ENCODE measurements at regions not wholly inside any gene's neighbourhood (a gene's known extent, or its start where the extent isn't known, plus 50 kb on each side); places are given as distances from the start of the nearest gene placed in this dataset.

GRCh38 chr16:50879873-50880695, 138.2 kb downstream of the CYLD start:
- TF ChIP-seq, protein P1, sequence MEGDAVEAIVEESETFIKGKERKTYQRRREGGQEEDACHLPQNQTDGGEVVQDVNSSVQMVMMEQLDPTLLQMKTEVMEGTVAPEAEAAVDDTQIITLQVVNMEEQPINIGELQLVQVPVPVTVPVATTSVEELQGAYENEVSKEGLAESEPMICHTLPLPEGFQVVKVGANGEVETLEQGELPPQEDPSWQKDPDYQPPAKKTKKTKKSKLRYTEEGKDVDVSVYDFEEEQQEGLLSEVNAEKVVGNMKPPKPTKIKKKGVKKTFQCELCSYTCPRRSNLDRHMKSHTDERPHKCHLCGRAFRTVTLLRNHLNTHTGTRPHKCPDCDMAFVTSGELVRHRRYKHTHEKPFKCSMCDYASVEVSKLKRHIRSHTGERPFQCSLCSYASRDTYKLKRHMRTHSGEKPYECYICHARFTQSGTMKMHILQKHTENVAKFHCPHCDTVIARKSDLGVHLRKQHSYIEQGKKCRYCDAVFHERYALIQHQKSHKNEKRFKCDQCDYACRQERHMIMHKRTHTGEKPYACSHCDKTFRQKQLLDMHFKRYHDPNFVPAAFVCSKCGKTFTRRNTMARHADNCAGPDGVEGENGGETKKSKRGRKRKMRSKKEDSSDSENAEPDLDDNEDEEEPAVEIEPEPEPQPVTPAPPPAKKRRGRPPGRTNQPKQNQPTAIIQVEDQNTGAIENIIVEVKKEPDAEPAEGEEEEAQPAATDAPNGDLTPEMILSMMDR (IDR thresholded peaks at IDR 0.05; ENCODE audit: borderline replicate concordance, insufficient read depth, low read depth, low read length): no peak
- no peak overlapping the region for H3K4me3 ChIP-seq (ENCODE audit: low read depth, low read length)

GRCh38 chr16:50878966-50879615, 137.2 kb downstream of the CYLD start:
- no peak overlapping the region for H3K4me3 ChIP-seq (ENCODE audit: low read depth, low read length)
- TF ChIP-seq, protein P1 (IDR thresholded peaks at IDR 0.05; ENCODE audit: borderline replicate concordance, insufficient read depth, low read depth, low read length): no peak

GRCh38 chr16:50878536-50878935, 136.7 kb downstream of the CYLD start:
- TF ChIP-seq, protein P1 (IDR thresholded peaks at IDR 0.05; ENCODE audit: borderline replicate concordance, insufficient read depth, low read depth, low read length): no peak
- no peak overlapping the region for H3K4me3 ChIP-seq (ENCODE audit: low read depth, low read length)

DNA sequence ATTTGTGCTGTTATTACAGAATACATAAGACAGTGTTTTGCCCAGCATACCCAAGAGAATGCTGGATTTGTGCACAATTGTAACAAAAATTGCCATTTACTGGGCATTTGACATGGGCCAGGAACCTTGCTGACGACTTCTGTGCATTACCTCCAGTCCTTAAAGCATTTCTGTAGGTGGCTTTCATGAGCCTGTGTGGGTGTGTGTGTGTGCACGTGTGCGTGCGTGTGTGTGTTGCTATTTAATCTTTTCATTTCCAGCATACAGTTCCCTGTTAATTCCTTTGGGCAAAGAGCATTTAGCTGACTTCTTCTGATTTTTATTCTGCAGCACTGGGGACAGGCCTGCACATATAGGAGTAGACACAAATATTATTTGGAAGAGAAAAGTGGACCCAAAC, 134.4 kb downstream of the CYLD start:
- TF ChIP-seq, protein P1 (IDR thresholded peaks at IDR 0.05; ENCODE audit: borderline replicate concordance, insufficient read depth, low read depth, low read length): no peak
- H3K4me3 ChIP-seq (ENCODE audit: low read depth, low read length): no peak overlapping the region

- TF ChIP-seq, protein P1 (IDR thresholded peaks at IDR 0.05; ENCODE audit: borderline replicate concordance, insufficient read depth, low read depth, low read length): no peak
- H3K4me3 ChIP-seq (ENCODE audit: low read depth, low read length): no peak overlapping the region
Observed at GRCh38 chr16:50868577-50868976, 126.7 kb downstream of the CYLD start.

- TF ChIP-seq, protein P1 (IDR thresholded peaks at IDR 0.05; ENCODE audit: borderline replicate concordance, insufficient read depth, low read depth, low read length): no peak
- H3K4me3 ChIP-seq (ENCODE audit: low read depth, low read length): no peak overlapping the region
Observed at GRCh38 chr16:50866806-50867205, 124.9 kb downstream of the CYLD start.

GRCh38 chr16:50864386-50864785, 122.5 kb downstream of the CYLD start:
- TF ChIP-seq, protein P1 (IDR thresholded peaks at IDR 0.05; ENCODE audit: borderline replicate concordance, insufficient read depth, low read depth, low read length): no peak

More at GRCh38 chr16:50864386-50864785, 122.5 kb downstream of the CYLD start:
- H3K4me3 ChIP-seq (ENCODE audit: low read depth, low read length): no peak overlapping the region
